GM23338 (cell line): ENCODE measurements at regions not wholly inside any gene's neighbourhood (a gene's known extent, or its start where the extent isn't known, plus 50 kb on each side); places are given as distances from the start of the nearest gene placed in this dataset.
A peak's percentile ranks its signal among the peaks of the same experiment; 100 is the strongest.

Experiments used
- ATAC-seq: fragments of 200-7000 bp; cut with Tn5 transposase; 3 replicates; pipeline ENCODE4 v1.9.1; 2020
- DNase-seq: peaks from one replicate; pipeline ENCODE4 v3.0.0-alpha.2; 2015; ENCODE audit warnings: low spot score
- H2AFZ ChIP-seq: fragments of 200-600 bp; sonication (generic); 2 replicates; pipeline ENCODE4 v1.8.0; 2016; ENCODE audit warnings: antibody characterized with exemption, mild to moderate bottlenecking, moderate library complexity
- H3F3A ChIP-seq: fragments of 200-600 bp; sonication (generic); replicated peaks from 2 replicates; pipeline ENCODE4 v1.8.0; 2017; ENCODE audit warnings: antibody characterized with exemption, mixed run types, low read depth
- H3K27ac ChIP-seq: fragments of 200-600 bp; sonication (generic); 2 replicates; pipeline ENCODE4 v1.6.1; 2016; ENCODE audit warnings: low read depth
- H3K27me3 ChIP-seq: fragments of 200-600 bp; sonication (generic); 2 replicates; pipeline ENCODE4 v1.8.0; 2016; ENCODE audit warnings: mild to moderate bottlenecking, mixed run types, moderate library complexity; ENCODE audit not compliant: insufficient read depth
- H3K36me3 ChIP-seq: fragments of 200-600 bp; sonication (generic); 2 replicates; pipeline ENCODE4 v1.8.0; 2016; ENCODE audit warnings: mild to moderate bottlenecking; ENCODE audit not compliant: insufficient read depth
- H3K4me1 ChIP-seq: fragments of 200-600 bp; sonication (generic); 2 replicates; pipeline ENCODE4 v1.8.0; 2016; ENCODE audit warnings: mild to moderate bottlenecking, moderate library complexity; ENCODE audit not compliant: insufficient read depth
- H3K4me2 ChIP-seq: fragments of 200-600 bp; sonication (generic); 2 replicates; pipeline ENCODE4 v1.7.1; 2017; ENCODE audit warnings: mixed run types
- H3K4me3 ChIP-seq: fragments of 200-600 bp; sonication (generic); 2 replicates; pipeline ENCODE4 v1.6.1; 2016; ENCODE audit warnings: mixed run types
- H3K79me2 ChIP-seq: fragments of 200-600 bp; sonication (generic); replicated peaks from 2 replicates; pipeline ENCODE4 v1.8.0; 2017; ENCODE audit warnings: mild to moderate bottlenecking; ENCODE audit not compliant: insufficient read depth
- H3K9me2 ChIP-seq: fragments of 200-600 bp; sonication (generic); 2 replicates; pipeline ENCODE4 v1.8.0; 2017; ENCODE audit not compliant: insufficient read depth
- H4K20me1 ChIP-seq: fragments of 200-600 bp; sonication (generic); replicated peaks from 2 replicates; pipeline ENCODE4 v1.8.0; 2017; ENCODE audit warnings: mild to moderate bottlenecking; ENCODE audit not compliant: insufficient read depth
- H3K27ac Mint-ChIP-seq: 2 replicates; pipeline ENCODE4 v1.8.0; 2020; ENCODE audit warnings: inconsistent platforms, mild to moderate bottlenecking, moderate library complexity, mixed read lengths
- H3K27me3 Mint-ChIP-seq: 3 replicates; pipeline ENCODE4 v1.8.0; 2022; ENCODE audit warnings: low read depth, mild to moderate bottlenecking, moderate library complexity, mixed read lengths, inconsistent platforms; ENCODE audit not compliant: insufficient read depth, poor library complexity
- H3K36me3 Mint-ChIP-seq: 3 replicates; pipeline ENCODE4 v1.8.0; 2021; ENCODE audit warnings: low read depth, mild to moderate bottlenecking, inconsistent platforms, moderate library complexity, mixed read lengths
- H3K4me1 Mint-ChIP-seq: 3 replicates; pipeline ENCODE4 v1.8.0; 2020; ENCODE audit warnings: mild to moderate bottlenecking, inconsistent platforms, mixed read lengths
- H3K4me3 Mint-ChIP-seq: 3 replicates; pipeline ENCODE4 v1.8.0; 2021; ENCODE audit warnings: moderate library complexity, mild to moderate bottlenecking, inconsistent platforms, mixed read lengths
- H3K9me3 Mint-ChIP-seq: 3 replicates; pipeline ENCODE4 v1.8.0; 2020; ENCODE audit warnings: moderate library complexity, mild to moderate bottlenecking, inconsistent platforms, mixed read lengths
- CREB1 ChIP-seq: fragments of 250-450 bp; sonication (Bioruptor Pico); IDR thresholded peaks from 2 replicates; pipeline ENCODE4 v1.5.0; 2020; ENCODE audit warnings: low read depth, mild to moderate bottlenecking, moderate library complexity
- CTCF ChIP-seq, 2 experiments: fragments of 200-600 bp in 1 of 2; sonication (generic) in 1 of 2; conservative IDR thresholded peaks; 2 replicates each; pipeline versions ENCODE4 v1.5.1 to v1.6.1; 2016 to 2017; ENCODE audit warnings: antibody characterized with exemption in 2 of 2, low read depth in 2 of 2, mild to moderate bottlenecking in 2 of 2, moderate library complexity in 1 of 2
- ETS1 ChIP-seq: IDR thresholded peaks from 2 replicates; pipeline ENCODE4 v1.6.1; 2016; ENCODE audit warnings: antibody characterized with exemption
- EZH2 ChIP-seq: fragments of 200-600 bp; sonication (generic); IDR thresholded peaks from one replicate; pipeline ENCODE4 v1.8.0; 2017; ENCODE audit warnings: antibody characterized with exemption, mild to moderate bottlenecking, low read depth; ENCODE audit not compliant: unreplicated experiment
- EZH2phosphoT487 ChIP-seq: fragments of 200-600 bp; sonication (generic); IDR thresholded peaks from one replicate; pipeline ENCODE4 v1.8.1; 2018; ENCODE audit warnings: antibody characterized with exemption; ENCODE audit not compliant: unreplicated experiment
- JUNB ChIP-seq: IDR thresholded peaks from one replicate; pipeline ENCODE4 v1.6.1; 2016; ENCODE audit warnings: antibody characterized with exemption; ENCODE audit not compliant: unreplicated experiment
- NANOG ChIP-seq: IDR thresholded peaks from 2 replicates; pipeline ENCODE4 v1.6.1; 2016; ENCODE audit warnings: antibody characterized with exemption, borderline replicate concordance
- POLR2AphosphoS5 ChIP-seq: IDR thresholded peaks from 2 replicates; pipeline ENCODE4 v1.6.1; 2016; ENCODE audit warnings: antibody characterized with exemption, low read depth
- REST ChIP-seq: IDR thresholded peaks from one replicate; pipeline ENCODE4 v1.6.1; 2018; ENCODE audit warnings: antibody characterized with exemption; ENCODE audit not compliant: unreplicated experiment
- STAT1 ChIP-seq: IDR thresholded peaks from one replicate; pipeline ENCODE4 v1.6.1; 2016; ENCODE audit warnings: antibody characterized with exemption; ENCODE audit not compliant: unreplicated experiment
- ZNF114 ChIP-seq: fragments of 250-450 bp; sonication (Bioruptor Pico); IDR thresholded peaks from 2 replicates; pipeline ENCODE4 v1.5.0; 2020; ENCODE audit warnings: mild to moderate bottlenecking, moderate library complexity
- ZNF331 ChIP-seq: fragments of 250-450 bp; sonication (Bioruptor Pico); IDR thresholded peaks from 2 replicates; pipeline ENCODE4 v1.5.0; 2020; ENCODE audit warnings: low read depth, mild to moderate bottlenecking, moderate library complexity
- ZNF462 ChIP-seq: fragments of 250-450 bp; sonication (Bioruptor Pico); IDR thresholded peaks from 2 replicates; pipeline ENCODE4 v1.5.0; 2020; ENCODE audit warnings: mild to moderate bottlenecking, moderate library complexity

GRCh38 chr11:122307476-122308035 lies 191.5 kb upstream of the BLID start:
- Mint-ChIP-seq H3K36me3 (no peaks in the 10 kb centered on the region), H3K9me3 (no peaks in the 10 kb centered on the region), H3K27ac (no peak overlapping the region), H3K27me3 (no peaks in the 10 kb centered on the region), H3K4me3 (no peak overlapping the region), H3K4me1 (peaks cover 61% of the 10 kb centered on the region)
- H3K9me2 ChIP-seq: no peaks in the 10 kb centered on the region
- H3K4me3 ChIP-seq: no peak overlapping the region
- H3K36me3 ChIP-seq: no peaks in the 10 kb centered on the region
- H2AFZ ChIP-seq: no peak overlapping the region
- no peak overlapping the region for H3K27ac ChIP-seq
- H3F3A ChIP-seq: no peaks in the 10 kb centered on the region
- ATAC-seq: no peak
- H3K4me2 ChIP-seq: 0 out of 2 replicates have a peak overlapping the region, but pooled peaks have one; percentile 17
- no peak for DNase-seq
- TF ChIP-seq STAT1 (no peak), REST (no peak), JUNB (no peak), EZH2phosphoT487 (no peak), CTCF (conservative IDR thresholded peaks at IDR 0.05; ENCODE audit: low read depth in 2 of 2) (no peak), POLR2AphosphoS5 (no peak), ETS1 (no peak), CREB1 (CRISPR knock-in tag) (no peak), EZH2 (no peak), ZNF114 (CRISPR knock-in tag) (no peak), ZNF462 (CRISPR knock-in tag) (no peak), ZNF331 (CRISPR knock-in tag) (no peak), NANOG (no peak)
- H3K4me1 ChIP-seq: peaks cover 47% of the 10 kb centered on the region
- H4K20me1 ChIP-seq: no peaks in the 10 kb centered on the region
- no peaks in the 10 kb centered on the region for H3K79me2 ChIP-seq
- no peaks in the 10 kb centered on the region for H3K27me3 ChIP-seq
